ENCODE measurements at regions not wholly inside any gene's neighbourhood (a gene's known extent, or its start where the extent isn't known, plus 50 kb on each side); places are given as distances from the start of the nearest gene placed in this dataset.

GRCh38 chr9:106634183-106634582 is 228.8 kb upstream of the ZNF462 start:
- no peak overlapping the region for H3K27ac ChIP-seq
- TF ChIP-seq ZFX (IDR thresholded peaks at IDR 0.05; ENCODE audit: borderline replicate concordance): no peak
- no peak for TF ChIP-seq CTCF (IDR thresholded peaks at IDR 0.05)

GRCh38 chr9:106634641-106635040 is 228.3 kb upstream of the ZNF462 start:
- TF ChIP-seq ZFX (IDR thresholded peaks at IDR 0.05; ENCODE audit: borderline replicate concordance) (no peak), CTCF (IDR thresholded peaks at IDR 0.05) (no peak)
- no peak overlapping the region for H3K27ac ChIP-seq

GRCh38 chr9:106637486-106637885 is 225.5 kb upstream of the ZNF462 start:
- H3K27ac ChIP-seq: no peak overlapping the region
- TF ChIP-seq CTCF (IDR thresholded peaks at IDR 0.05) (no peak), ZFX (IDR thresholded peaks at IDR 0.05; ENCODE audit: borderline replicate concordance) (no peak)

GRCh38 chr9:106639873-106640568 is 222.9 kb upstream of the ZNF462 start:
- H3K27ac ChIP-seq: peak overlapping the region; percentile 73
- TF ChIP-seq ZFX (IDR thresholded peaks at IDR 0.05; ENCODE audit: borderline replicate concordance) (no peak), CTCF (IDR thresholded peaks at IDR 0.05) (no peak)

- no peak for TF ChIP-seq ZFX (IDR thresholded peaks at IDR 0.05; ENCODE audit: borderline replicate concordance)
- no peak for TF ChIP-seq CTCF (IDR thresholded peaks at IDR 0.05)
- peak overlapping the region; percentile 74 for H3K27ac ChIP-seq
These were observed 219.6 kb upstream of the ZNF462 start for GRCh38 chr9:106643211-106643930.

GRCh38 chr9:106644661-106645060 is 218.3 kb upstream of the ZNF462 start:
- no peak for TF ChIP-seq ZFX (IDR thresholded peaks at IDR 0.05; ENCODE audit: borderline replicate concordance)
- TF ChIP-seq CTCF (IDR thresholded peaks at IDR 0.05): no peak
- H3K27ac ChIP-seq: no peak overlapping the region

- peak; percentile 12; the same call in 1 of the 2 replicates for TF ChIP-seq CTCF (IDR thresholded peaks at IDR 0.05)
- no peak for TF ChIP-seq ZFX (IDR thresholded peaks at IDR 0.05; ENCODE audit: borderline replicate concordance)
These were observed 214.2 kb upstream of the ZNF462 start for GRCh38 chr9:106648799-106649198.

More at GRCh38 chr9:106648799-106649198, 214.2 kb upstream of the ZNF462 start:
- H3K27ac ChIP-seq: no peak overlapping the region

Measured in 22Rv1 (cell line).